GM19397 (cell line): ENCODE measurements at regions not wholly inside any gene's neighbourhood (a gene's known extent, or its start where the extent isn't known, plus 50 kb on each side); places are given as distances from the start of the nearest gene placed in this dataset.

Experiments
- ATAC-seq: cut with Tn5 transposase; IDR thresholded peaks from one replicate; pipeline ENCODE4 v1.9.1; 2021; ENCODE audit warnings: mild to moderate bottlenecking, moderate library complexity; ENCODE audit not compliant: unreplicated experiment

DNA sequence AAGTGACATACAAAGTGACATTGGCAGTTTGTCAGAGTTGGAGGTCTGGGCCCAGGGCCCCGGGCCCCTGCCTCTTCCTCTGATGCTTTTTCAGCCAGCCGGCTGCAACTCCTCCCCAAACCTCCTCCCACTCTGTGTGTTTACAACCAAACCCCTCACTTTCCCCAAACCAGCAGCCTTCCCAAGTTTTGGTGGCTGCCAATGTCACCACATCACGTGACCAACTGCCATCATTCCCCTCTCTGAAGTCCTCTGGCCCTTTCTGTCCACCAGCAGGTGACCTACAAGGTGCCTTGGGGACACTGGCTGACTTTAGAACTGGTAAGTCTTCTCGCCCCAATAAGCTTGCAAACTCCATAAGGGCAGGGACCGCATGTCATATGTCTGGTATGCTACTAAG is 357.7 kb downstream of the BCOR start:
- no peak for ATAC-seq

DNA sequence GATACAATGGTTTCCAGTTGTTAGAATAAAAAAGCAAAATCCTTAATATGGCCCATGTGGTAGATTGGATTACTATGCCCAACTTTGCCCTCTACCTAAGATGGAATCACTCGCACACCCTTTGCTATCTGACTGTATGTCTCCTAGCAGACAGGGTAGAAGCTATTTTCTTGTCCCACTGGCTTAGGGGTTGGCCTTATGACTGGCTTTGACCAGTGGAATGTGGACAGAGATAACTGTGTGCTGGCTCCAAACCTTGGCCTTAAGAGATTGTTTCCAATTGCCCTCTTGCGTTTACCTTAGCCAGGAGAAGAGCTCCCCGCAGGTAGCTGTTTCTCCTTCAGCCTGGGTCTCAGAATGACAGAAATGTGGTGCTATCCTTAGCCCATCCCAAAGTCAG is 355.9 kb downstream of the BCOR start:
- ATAC-seq: no peak

DNA sequence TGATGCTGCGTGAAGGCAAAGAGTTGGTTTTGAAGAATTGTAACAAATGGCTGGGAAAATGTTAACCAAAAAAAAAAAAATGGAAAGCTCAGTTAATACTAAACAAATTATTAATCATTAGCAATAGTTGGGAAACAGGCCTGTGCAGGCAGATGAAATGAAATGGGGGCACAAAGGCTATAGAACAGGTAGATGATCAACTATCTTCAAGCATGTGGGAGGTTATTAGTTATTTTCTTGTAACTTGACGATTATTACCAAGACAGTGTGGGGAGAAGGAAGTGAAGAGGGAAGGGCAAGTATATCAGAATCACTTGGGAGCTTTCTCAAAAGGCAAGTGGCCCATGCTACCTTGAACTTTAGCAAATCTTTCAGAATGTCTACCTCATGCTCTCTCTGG is 351.9 kb downstream of the BCOR start:
- ATAC-seq: no peak

DNA sequence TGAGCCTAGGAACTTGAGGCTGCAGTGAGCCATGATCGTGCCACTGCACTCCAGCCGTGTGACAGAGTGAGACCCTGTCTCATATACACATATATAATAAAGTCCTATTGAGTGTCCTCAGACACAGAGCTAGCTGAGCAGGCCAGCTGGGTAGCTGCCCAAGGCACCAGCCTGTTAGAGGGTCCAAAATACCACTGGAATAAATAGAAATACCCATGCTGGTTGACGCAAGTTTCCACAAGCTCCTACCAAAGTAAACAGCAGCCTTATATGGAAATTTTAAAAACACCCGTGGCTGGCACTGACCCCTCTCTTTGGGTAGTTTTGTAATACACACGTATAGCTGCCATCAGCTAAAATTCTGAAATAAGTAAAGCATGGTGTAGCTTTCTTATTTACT is 348.6 kb downstream of the BCOR start:
- ATAC-seq: no peak

DNA sequence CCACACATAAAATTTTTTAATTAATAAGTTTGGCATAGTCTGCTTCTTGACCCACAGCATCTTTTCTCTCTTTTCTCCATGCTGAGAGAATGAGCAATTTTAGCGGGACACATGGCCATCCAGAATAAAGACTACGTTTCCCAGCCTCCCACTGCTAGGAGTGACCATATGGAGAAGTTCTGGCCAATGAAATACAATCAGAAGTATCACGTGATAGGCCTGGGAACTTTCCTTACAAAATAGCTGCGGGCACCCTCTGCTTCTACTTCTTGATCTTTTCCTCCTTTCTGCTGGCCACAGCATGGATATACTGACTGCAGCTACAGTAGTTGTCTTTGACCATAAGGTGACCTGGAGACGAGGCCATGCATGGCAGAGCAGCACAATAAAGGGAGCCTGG is 348.0 kb downstream of the BCOR start:
- ATAC-seq: no peak

DNA sequence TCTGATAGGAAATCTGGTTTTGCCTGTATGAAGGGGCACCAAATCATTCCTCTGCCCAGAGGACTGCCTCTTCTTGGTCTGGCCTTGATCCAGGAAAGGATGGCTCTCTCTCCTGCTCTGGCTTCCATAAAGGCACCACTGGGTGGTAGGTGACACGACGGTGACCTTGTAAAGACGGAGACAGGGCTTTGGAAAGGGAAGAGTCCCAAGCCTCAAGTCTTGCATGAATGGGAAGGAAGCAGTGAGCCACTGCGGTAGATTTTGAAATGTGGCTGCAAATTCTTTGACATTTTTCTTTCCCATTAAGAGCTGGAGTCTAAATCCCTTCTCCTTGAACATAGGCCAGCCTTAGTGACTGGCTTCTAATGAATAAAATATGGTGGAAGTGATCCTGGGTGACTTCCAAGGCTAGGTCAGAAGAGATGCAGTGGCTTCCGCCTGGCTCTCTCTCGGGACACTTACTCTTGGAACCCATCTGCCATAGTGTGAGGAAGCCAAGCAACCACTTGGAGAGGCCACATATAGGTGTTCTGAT is 347.4 kb downstream of the BCOR start:
- no peak for ATAC-seq

DNA sequence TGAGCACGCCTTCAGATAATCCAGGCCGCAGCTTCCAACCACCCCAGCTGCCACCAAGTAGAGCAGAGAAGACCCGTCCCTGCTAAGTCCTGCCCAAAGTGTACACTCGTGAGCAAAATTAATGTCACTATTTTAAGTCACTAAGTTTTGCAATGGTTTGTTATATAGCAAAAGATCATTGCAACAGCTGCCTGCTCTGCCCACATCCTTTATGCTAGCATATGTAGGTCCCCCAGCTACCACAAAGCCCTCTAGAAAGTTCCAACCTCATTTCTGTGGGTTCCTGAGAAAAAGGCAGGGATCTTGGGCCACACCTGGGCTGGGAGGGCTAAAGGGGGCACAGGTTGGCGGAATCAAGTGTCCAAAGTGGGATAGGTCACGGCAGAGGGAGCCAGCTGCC is 346.9 kb downstream of the BCOR start:
- ATAC-seq: no peak

DNA sequence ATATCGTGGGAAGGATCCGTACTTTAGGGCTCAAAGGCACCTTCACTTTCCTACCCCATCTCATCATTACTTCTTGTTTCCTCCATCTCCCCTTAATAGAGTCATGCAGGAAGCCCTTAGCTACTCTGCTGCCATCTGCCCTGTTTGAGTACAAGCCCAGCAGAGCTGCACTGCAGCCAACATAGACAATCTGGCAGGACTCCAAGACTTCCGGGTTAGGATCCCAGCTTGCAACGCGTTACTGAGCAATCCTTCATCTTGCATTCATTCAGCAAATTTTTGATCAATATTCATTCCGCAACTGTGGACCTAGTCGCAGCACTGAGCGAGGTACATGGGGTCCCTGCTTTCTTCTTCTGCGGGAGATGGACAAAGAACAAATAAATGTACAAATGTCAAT is 344.9 kb downstream of the BCOR start:
- ATAC-seq: no peak

DNA sequence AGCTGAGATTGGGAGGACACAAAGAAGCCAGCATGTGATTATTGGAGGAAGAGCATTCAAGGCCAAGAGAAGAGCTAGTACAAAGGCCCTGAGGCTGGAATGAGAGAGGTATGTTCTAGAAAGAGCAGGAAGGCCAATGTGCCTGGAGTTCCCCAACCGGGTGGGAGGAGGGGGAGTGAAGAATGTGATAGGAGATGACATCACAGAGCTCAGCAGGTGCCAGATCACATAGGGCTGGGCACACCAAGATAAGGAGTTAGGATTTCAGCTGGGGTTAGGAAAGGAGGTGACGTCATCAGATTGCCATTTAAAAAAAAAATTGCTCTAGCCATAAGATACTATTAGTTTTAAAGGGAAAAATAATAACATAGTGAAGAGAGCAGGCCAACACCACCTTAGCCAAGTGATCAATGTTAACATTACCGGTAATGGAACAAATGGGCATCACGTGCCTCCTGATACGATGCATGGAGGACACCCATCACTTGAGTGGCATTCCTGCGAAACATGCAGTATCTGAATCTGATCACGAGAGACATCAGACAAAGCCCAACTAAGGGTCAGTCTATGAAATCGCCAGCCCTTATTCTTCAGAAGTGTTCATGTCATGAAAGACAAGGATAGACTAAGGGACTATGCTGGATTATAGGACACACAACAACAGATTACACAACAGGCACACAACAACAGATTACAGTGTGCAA is 344.3 kb downstream of the BCOR start:
- ATAC-seq: no peak

DNA sequence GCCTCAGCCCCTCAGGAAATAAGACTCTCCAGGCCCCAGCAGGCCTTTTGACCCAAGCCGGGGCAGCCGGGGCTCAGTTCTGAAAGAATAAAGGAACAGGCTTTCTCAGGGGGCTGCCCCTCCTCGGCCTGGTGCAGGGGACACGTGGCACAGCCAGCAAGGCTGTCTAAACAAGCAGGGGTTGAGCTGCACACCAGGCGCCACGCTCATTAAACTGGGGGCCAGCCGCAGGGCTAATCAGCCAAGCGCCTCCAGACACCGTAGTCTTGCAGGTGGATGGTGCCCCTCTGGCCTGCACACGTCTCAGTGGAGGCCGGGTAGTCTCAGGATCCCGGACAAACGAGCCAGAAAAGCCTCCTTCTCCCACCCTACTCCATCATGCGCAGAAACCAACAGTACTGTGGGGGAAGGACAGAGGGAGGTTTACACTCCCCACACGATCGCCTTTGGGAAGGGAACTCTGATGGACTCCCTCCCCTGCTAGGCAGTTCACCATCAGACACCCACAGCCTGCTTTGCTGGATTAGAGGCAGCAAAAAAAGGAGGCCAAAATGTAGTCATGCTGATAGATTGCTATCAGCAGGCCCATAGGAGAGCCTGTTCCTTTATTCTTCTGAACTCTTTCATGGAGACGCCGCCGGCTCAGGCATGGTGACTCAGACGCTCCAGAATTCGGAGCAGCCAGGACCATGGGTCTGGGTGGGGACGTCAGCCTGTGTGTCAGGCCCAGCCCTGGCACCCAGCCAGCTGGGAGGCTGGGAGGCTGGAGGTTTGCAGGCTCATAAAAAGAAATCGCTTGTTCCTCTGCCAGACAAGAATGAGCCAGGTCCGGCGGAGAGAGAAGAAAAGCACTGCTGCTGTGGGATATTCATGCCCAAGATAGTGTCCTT is 342.4 kb downstream of the BCOR start:
- ATAC-seq: no peak

DNA sequence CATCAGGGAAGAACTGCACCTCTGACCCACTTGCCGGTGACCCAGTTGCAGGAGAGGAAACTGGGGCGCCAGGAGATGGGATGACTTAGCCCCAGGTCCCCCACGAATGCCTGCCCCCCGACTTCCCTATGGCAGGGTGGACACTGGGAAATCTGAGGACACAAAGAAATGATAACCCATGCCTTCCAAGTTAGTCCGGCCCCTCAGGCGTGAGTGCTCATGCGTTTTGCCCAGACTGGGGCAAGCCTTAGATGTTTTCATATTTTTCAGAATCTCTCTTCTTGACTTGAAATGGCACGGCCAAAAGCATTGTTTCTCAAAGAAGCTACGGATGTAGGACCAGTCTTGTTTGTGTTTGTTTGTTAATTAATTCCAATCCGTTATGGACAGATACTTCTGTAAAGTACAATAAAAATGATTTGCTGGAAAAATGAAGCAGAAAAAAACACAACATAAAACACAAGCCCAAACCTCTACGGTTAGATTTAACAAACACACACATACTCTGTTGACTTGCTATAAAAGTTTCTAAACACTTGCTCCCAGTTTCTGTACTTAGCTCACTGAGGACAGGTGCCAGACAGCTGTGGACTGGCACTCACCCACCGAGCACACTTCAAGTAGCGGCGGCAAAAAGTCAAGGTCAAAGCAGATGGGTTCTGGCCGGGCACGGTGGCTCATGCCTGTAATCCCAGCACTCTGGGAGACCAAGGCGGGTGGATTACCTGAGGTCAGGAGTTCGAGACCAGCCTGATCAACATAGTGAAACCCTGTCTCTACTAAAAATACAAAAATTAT is 341.5 kb downstream of the BCOR start:
- no peak for ATAC-seq

DNA sequence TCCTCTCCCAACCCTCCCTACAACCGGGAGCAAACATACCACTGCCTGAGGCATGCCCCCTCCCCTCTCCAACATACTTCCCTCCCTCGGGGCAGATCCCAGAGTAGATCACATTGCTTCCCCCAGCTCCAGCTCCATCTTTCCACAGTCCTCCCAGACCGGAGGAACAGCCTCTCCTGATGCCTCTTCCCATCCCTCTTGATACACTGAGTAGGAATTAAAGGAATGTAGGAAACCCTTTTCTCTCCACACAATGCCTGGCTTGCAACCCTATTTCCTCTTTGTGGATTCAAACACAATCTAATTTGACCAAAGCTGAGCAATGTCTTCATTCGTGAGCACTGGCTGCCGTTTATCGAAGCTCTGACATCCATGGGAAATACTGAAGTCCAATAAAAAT is 339.8 kb downstream of the BCOR start:
- no peak for ATAC-seq

DNA sequence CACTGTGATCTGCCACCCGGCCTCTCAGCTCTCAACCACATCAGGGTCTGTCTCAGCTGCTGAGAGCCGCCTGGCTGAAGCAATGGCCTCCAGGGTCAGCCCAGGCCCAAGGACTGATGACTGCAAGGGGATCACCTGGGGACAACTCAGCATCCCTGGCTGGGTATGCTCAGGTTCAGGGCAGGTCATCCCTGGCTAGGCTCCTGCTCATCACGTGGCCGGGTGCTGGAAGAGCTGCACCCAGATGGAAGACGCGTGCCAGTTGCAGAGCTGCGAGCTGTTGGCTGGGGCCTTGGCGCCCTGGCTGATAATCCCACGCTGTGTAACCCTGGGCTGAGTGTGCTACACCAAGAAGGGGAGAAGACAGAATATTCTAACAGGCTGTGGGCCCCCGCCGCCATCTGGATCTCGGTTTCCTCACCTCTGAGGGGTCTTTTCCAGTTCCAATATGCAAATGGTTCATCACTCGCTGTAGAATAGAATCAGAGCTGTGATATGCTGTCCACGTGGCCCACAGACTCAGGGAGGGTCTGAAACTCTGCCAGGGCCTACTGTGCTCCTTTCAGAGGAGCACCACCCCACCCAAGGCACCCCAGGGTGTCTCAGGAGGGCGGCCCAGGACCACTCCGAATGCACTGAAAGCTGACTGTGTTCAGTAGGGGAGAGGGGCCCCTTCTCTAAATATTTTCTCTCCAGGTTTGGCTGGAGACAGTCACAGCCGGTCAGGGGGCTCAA is 338.8 kb downstream of the BCOR start:
- no peak for ATAC-seq

DNA sequence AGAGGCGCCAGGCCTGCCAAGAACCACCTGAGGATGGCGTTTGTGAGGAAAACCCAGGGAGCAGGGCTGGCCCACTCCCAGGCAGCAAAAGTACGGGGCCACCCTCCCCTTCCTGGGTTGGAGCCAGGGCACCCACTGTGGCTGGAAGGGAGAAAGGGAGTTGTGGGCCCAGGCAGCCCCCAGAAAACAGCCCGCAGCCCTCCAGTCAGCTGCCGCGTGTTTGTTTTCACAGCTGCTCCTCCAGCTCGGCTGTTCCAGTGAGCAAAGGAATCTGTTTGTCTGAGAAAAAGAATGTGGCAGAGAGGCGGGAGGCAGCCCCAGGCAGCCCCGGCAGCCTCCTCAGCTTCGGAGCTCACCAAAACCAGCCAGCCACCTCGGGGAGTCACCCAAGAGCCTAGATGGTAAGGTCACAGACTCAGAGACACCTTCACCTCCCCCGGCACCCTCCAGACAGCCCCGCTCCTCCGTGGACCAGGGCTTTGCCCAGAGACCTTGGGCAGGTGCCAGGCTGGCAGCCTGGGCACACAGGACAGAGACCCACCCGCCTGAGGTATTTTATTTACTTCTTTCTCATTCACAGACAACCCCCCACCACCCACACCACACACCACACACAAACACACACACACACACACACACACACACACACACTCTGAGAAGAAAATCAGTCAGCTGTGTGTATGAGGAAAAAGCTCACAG is 338.1 kb downstream of the BCOR start:
- no peak for ATAC-seq

DNA sequence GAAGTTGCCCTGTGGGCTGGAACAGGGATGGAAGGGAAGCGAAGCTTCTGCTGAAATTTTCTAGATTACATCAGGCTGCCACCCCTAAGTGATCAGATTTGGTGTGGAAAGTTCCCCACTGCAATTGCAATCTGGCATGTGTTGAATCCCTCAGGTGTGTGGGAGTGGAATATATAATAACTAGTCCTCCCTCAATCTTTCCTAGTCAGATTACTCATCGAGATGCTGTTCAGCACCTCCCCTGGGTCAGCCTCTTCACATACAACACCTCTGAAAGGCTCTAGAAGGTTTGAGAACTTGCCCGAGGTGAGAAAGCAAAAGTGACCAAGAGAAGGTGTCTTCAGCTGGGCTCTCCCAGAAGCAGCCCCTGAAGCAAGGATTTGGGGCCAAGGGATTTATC is 336.8 kb downstream of the BCOR start:
- ATAC-seq: no peak

DNA sequence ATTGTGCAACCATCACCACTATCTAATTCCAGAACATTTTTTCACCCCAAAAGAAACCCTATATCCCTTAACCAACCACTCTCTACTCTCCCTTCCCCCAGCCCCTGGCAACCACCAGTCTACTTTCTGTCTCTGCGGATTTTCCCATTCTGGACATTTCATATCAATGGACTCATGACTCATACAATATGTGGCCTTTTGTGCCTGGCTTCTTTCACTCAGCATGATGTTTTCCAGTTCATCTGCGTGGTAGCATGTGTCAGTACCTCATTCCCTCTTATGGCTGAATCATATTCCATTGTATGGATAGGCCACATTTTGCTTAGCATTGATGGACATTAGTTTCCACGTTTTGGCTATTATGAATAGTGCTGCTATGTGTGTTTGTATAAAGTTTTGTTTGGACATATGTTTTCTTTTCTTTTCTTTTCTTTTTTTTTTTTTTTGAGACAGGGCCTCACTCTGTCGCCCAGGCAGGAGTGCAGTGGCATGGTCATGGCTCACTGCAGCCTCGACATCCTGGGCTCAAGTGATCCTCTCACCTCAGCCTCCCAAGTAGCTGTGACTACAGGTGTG is 335.4 kb downstream of the BCOR start:
- ATAC-seq: no peak

DNA sequence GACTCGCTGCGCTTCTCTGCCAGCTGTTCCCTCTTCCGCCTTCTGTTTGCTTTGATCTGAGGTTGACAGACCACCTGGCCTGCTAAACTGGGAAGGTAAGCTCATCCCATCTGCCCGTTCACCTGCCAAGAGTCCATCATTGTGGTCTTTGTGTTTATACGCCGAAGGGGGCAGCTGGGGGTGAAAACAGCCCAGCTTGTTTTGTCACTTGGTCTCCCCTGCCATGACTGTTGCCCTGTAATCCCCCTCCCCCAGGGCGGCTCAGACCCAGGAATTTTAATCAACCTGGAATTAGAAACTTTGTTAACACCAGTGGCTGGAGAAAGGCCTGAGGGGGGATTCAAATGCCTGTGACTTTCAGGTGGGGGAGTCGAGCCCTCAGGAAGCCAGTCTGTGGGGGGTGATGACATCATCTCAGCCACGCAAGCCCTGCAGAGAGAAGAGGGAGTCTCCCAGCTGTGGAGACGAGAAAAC is 333.3 kb downstream of the BCOR start:
- ATAC-seq: no peak

DNA sequence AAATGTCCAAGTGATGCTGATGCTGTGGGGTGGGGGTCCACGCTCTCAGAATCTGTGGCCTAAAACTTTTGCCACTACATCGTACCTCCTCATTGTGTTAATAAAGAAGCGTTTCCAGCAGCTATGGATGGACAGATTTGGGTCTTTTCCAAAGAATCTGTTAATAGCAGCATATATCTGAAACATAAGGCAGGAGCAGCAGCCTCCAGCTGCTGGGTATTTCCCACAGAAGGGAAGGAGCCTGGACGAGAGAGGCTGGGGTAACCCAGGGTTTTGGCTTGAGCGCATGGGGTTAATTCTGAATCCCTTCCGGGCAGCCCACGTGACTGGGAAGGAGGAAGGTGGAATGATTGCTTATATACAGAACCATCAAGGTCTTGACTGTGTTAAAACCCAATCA is 332.4 kb downstream of the BCOR start:
- no peak for ATAC-seq

DNA sequence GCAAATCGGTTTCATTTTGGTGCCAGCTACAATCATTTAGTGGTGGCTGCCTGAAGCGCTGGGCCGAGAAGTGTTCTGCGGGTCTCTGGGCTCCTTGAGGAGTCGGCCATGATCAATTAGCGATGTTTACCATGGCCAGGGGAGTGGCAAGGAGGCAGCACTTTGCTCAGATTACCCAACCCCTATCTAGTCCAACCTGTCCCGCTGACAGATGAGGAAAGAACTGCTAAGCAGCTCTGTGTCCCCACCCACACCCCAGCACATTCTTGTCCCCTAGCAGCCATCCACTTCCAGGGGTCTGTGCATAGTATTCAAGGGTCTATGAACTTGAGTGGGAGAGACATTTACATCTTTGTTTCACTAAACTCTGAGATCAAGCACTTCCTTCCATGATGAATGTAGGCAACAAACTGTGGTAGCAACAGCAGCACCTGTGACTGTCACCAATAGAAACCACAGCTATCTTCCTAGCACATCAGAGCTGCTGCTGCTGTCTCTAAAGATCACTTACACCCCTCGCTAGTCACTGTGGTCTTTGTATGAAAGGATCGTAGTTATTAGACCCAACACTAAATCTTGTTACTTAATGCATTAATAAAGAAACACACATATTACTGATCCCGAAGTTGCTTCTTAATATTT is 331.6 kb downstream of the BCOR start:
- ATAC-seq: no peak
